ENCODE measurements at regions not wholly inside any gene's neighbourhood (a gene's known extent, or its start where the extent isn't known, plus 50 kb on each side); places are given as distances from the start of the nearest gene placed in this dataset.

GRCh38 chr9:103126494-103126893 lies 131.4 kb downstream of the CYLC2 start:
- H3K4me3 ChIP-seq (ENCODE audit: low read depth, poor library complexity, severe bottlenecking), result no peak overlapping the region
- no peak for DNase-seq (ENCODE audit: low spot score in 2 of 2)
- intact Hi-C loops (cut with DNase I; ENCODE audit: low total_unique reads), result no loop called here
- 90 to 91% methylated on average over 2 of the region's 2 CpGs for WGBS, 2 donors
- no peak for TF ChIP-seq CTCF (IDR thresholded peaks at IDR 0.05)
- no peak for TF ChIP-seq POLR2A (IDR thresholded peaks at IDR 0.05)

GRCh38 chr9:103139891-103140290 lies 144.8 kb downstream of the CYLC2 start:
- TF ChIP-seq CTCF (IDR thresholded peaks at IDR 0.05), result no peak
- no peak for TF ChIP-seq POLR2A (IDR thresholded peaks at IDR 0.05)
- WGBS, 2 donors, result 88 to 91% methylated on average over 2 of the region's 2 CpGs
- no peak for DNase-seq (ENCODE audit: low spot score in 2 of 2)
- H3K4me3 ChIP-seq (ENCODE audit: low read depth, poor library complexity, severe bottlenecking), result no peak overlapping the region
- intact Hi-C loops (cut with DNase I; ENCODE audit: low total_unique reads), result loop anchor here (10.0 kb wide), 1 partner anchor 1285 kb away; no protein-coding TSS in a partner anchor

- intact Hi-C loops (cut with DNase I; ENCODE audit: low total_unique reads), result no loop called here
- no peak overlapping the region for H3K4me3 ChIP-seq (ENCODE audit: low read depth, poor library complexity, severe bottlenecking)
- 60 to 70% methylated on average over 2 of the region's 2 CpGs for WGBS, 2 donors
- TF ChIP-seq CTCF (IDR thresholded peaks at IDR 0.05) (no peak), POLR2A (IDR thresholded peaks at IDR 0.05) (no peak)
- DNase-seq (ENCODE audit: low spot score in 2 of 2), result no peak
Observed at GRCh38 chr9:103152473-103152872, 157.3 kb downstream of the CYLC2 start.

- TF ChIP-seq CTCF (IDR thresholded peaks at IDR 0.05), result no peak
- TF ChIP-seq POLR2A (IDR thresholded peaks at IDR 0.05), result no peak
- no peak overlapping the region for H3K4me3 ChIP-seq (ENCODE audit: low read depth, poor library complexity, severe bottlenecking)
- DNase-seq (ENCODE audit: low spot score in 2 of 2), result no peak
- WGBS, 2 donors, result 79 to 80% methylated on average over 4 of the region's 4 CpGs
- intact Hi-C loops (cut with DNase I; ENCODE audit: low total_unique reads), result no loop called here
Observed at GRCh38 chr9:103167530-103167929, 172.4 kb downstream of the CYLC2 start.

- TF ChIP-seq CTCF (IDR thresholded peaks at IDR 0.05) (no peak), POLR2A (IDR thresholded peaks at IDR 0.05) (no peak)
Observed at GRCh38 chr9:103168254-103168653, 173.1 kb downstream of the CYLC2 start.

GRCh38 chr9:103169798-103170197 lies 174.7 kb downstream of the CYLC2 start:
- intact Hi-C loops (cut with DNase I; ENCODE audit: low total_unique reads), result no loop called here
- DNase-seq (ENCODE audit: low spot score in 2 of 2), result no peak
- no peak overlapping the region for H3K4me3 ChIP-seq (ENCODE audit: low read depth, poor library complexity, severe bottlenecking)
- TF ChIP-seq POLR2A (IDR thresholded peaks at IDR 0.05) (no peak), CTCF (IDR thresholded peaks at IDR 0.05) (no peak)
- WGBS, 2 donors, result 76 to 88% methylated on average over 1 of the region's 1 CpG

More at GRCh38 chr9:103168254-103168653, 173.1 kb downstream of the CYLC2 start:
- intact Hi-C loops (cut with DNase I; ENCODE audit: low total_unique reads), result no loop called here
- no peak for DNase-seq (ENCODE audit: low spot score in 2 of 2)
- 68 to 73% methylated on average over 1 of the region's 1 CpG for WGBS, 2 donors
- no peak overlapping the region for H3K4me3 ChIP-seq (ENCODE audit: low read depth, poor library complexity, severe bottlenecking)

Data from lower leg skin (tissue), 4 donors.